ENCODE measurements at regions not wholly inside any gene's neighbourhood (a gene's known extent, or its start where the extent isn't known, plus 50 kb on each side); places are given as distances from the start of the nearest gene placed in this dataset.
"Not testable (repeated sequence)": the region's sequence is repeated elsewhere in the genome, so short reads cannot be mapped to it uniquely, and the experiment has no call there.

- TF ChIP-seq CTCF (conservative IDR thresholded peaks at IDR 0.05; ENCODE audit: low read depth, low read length); EZH2 (IDR thresholded peaks at IDR 0.05; ENCODE audit: low read length, unreplicated experiment); EZH2phosphoT487 (IDR thresholded peaks at IDR 0.05; ENCODE audit: borderline replicate concordance, low read length): not testable (repeated sequence)
These were observed 369.8 kb downstream of the TMEM121 start for GRCh38 chr14:105896206-105896605.
